ENCODE measurements at regions not wholly inside any gene's neighbourhood (a gene's known extent, or its start where the extent isn't known, plus 50 kb on each side); places are given as distances from the start of the nearest gene placed in this dataset.

- no peak for DNase-seq
- intact Hi-C loops (cut with DNase I; ENCODE audit: low total_unique reads), result no loop called here
Observed at GRCh38 chr7:125636320-125636962, 706.8 kb upstream of the POT1 start.

GRCh38 chr7:125618516-125618915, 688.9 kb upstream of the POT1 start:
- no peak for DNase-seq
- Histone ChIP-seq H3K36me3 (ENCODE audit: low read depth, missing control alignments) (no peaks in the 10 kb centered on the region), H3K4me1 (no peaks in the 10 kb centered on the region), H3K27me3 (no peaks in the 10 kb centered on the region), H3K4me3 (no peak overlapping the region), H3K27ac (no peak overlapping the region), H3K9me3 (no peaks in the 10 kb centered on the region)
- 85 to 100% methylated on average over 2 of the region's 2 CpGs for WGBS, 2 donors
- intact Hi-C loops (cut with DNase I; ENCODE audit: low total_unique reads), result no loop called here
- TF ChIP-seq POLR2A (IDR thresholded peaks at IDR 0.05), result no peak
- TF ChIP-seq CTCF (IDR thresholded peaks at IDR 0.05), result no peak

More at GRCh38 chr7:125636320-125636962, 706.8 kb upstream of the POT1 start:
- Histone ChIP-seq H3K27ac (no peak overlapping the region), H3K4me1 (no peaks in the 10 kb centered on the region), H3K4me3 (no peak overlapping the region), H3K9me3 (no peaks in the 10 kb centered on the region), H3K27me3 (no peaks in the 10 kb centered on the region), H3K36me3 (ENCODE audit: low read depth, missing control alignments) (no peaks in the 10 kb centered on the region)
- TF ChIP-seq CTCF (IDR thresholded peaks at IDR 0.05) (no peak), POLR2A (IDR thresholded peaks at IDR 0.05) (no peak)

- Histone ChIP-seq H3K9me3 (no peaks in the 10 kb centered on the region), H3K36me3 (ENCODE audit: low read depth, missing control alignments) (no peaks in the 10 kb centered on the region), H3K27me3 (no peaks in the 10 kb centered on the region), H3K27ac (no peak overlapping the region), H3K4me3 (no peak overlapping the region), H3K4me1 (no peaks in the 10 kb centered on the region)
- TF ChIP-seq POLR2A (IDR thresholded peaks at IDR 0.05) (no peak), CTCF (IDR thresholded peaks at IDR 0.05) (no peak)
- intact Hi-C loops (cut with DNase I; ENCODE audit: low total_unique reads), result no loop called here
- DNase-seq, result no peak
Observed at GRCh38 chr7:125611582-125611981, 682.0 kb upstream of the POT1 start.

GRCh38 chr7:125606671-125607070, 677.0 kb upstream of the POT1 start:
- TF ChIP-seq POLR2A (IDR thresholded peaks at IDR 0.05), result no peak
- no peak for TF ChIP-seq CTCF (IDR thresholded peaks at IDR 0.05)
- no peak for DNase-seq
- H3K36me3 ChIP-seq (ENCODE audit: low read depth, missing control alignments), result no peaks in the 10 kb centered on the region
- H3K4me3 ChIP-seq, result no peak overlapping the region
- H3K27me3 ChIP-seq, result no peaks in the 10 kb centered on the region
- H3K27ac ChIP-seq, result no peak overlapping the region
- no peaks in the 10 kb centered on the region for H3K9me3 ChIP-seq
- WGBS, 2 donors, result 55 to 66% methylated on average over 3 of the region's 3 CpGs
- intact Hi-C loops (cut with DNase I; ENCODE audit: low total_unique reads), result no loop called here
- no peaks in the 10 kb centered on the region for H3K4me1 ChIP-seq

GRCh38 chr7:125605241-125605640, 675.6 kb upstream of the POT1 start:
- Histone ChIP-seq H3K4me1 (no peaks in the 10 kb centered on the region), H3K27me3 (no peaks in the 10 kb centered on the region), H3K27ac (no peak overlapping the region), H3K9me3 (no peaks in the 10 kb centered on the region), H3K36me3 (ENCODE audit: low read depth, missing control alignments) (no peaks in the 10 kb centered on the region), H3K4me3 (no peak overlapping the region)
- intact Hi-C loops (cut with DNase I; ENCODE audit: low total_unique reads), result no loop called here
- TF ChIP-seq CTCF (IDR thresholded peaks at IDR 0.05), result no peak
- no peak for TF ChIP-seq POLR2A (IDR thresholded peaks at IDR 0.05)
- WGBS, 2 donors, result 83 to 91% methylated on average over 2 of the region's 2 CpGs
- no peak for DNase-seq

Data from testis (tissue), 2 donors.